HEK293 (cell line): ENCODE measurements at regions not wholly inside any gene's neighbourhood (a gene's known extent, or its start where the extent isn't known, plus 50 kb on each side); places are given as distances from the start of the nearest gene placed in this dataset.

ENCODE experiments used
- CTCF ChIP-seq: fragments of 450-650 bp; formaldehyde crosslinking; IDR thresholded peaks from 2 replicates; pipeline ENCODE4 v1.5.1; 2016; ENCODE audit warnings: missing biosample characterization, missing genetic modification characterization
- GLIS2 ChIP-seq: fragments of 450-650 bp; formaldehyde crosslinking; IDR thresholded peaks from 2 replicates; pipeline ENCODE4 v1.5.1; 2016; ENCODE audit warnings: missing biosample characterization, missing genetic modification characterization
- RBAK ChIP-seq: fragments of 450-650 bp; formaldehyde crosslinking; IDR thresholded peaks from 2 replicates; pipeline ENCODE4 v1.5.1; 2016; ENCODE audit warnings: missing biosample characterization, missing genetic modification characterization
- REST ChIP-seq: fragments of 450-650 bp; formaldehyde crosslinking; IDR thresholded peaks from 2 replicates; pipeline ENCODE4 v1.5.1; 2016; ENCODE audit warnings: missing biosample characterization, missing genetic modification characterization
- SETDB1 ChIP-seq: IDR thresholded peaks from one replicate; pipeline ENCODE4 v1.6.1; 2017; ENCODE audit warnings: mild to moderate bottlenecking, low read length, moderate library complexity, mixed read lengths; ENCODE audit not compliant: insufficient read length
- WT1 ChIP-seq: fragments of 450-650 bp; formaldehyde crosslinking; IDR thresholded peaks from 2 replicates; pipeline ENCODE4 v1.5.1; 2016; ENCODE audit warnings: missing biosample characterization, missing genetic modification characterization
- ZBTB48 ChIP-seq: fragments of 450-650 bp; formaldehyde crosslinking; IDR thresholded peaks from 2 replicates; pipeline ENCODE4 v1.5.1; 2016; ENCODE audit warnings: missing biosample characterization, missing genetic modification characterization
- ZFP41 ChIP-seq: fragments of 450-650 bp; formaldehyde crosslinking; IDR thresholded peaks from 2 replicates; pipeline ENCODE4 v1.5.1; 2016; ENCODE audit warnings: missing biosample characterization, missing genetic modification characterization, borderline replicate concordance
- ZNF121 ChIP-seq: fragments of 450-650 bp; formaldehyde crosslinking; IDR thresholded peaks from 2 replicates; pipeline ENCODE4 v1.5.1; 2016; ENCODE audit warnings: missing biosample characterization, missing genetic modification characterization
- ZNF24 ChIP-seq: fragments of 450-650 bp; formaldehyde crosslinking; IDR thresholded peaks from 2 replicates; pipeline ENCODE4 v1.5.1; 2016; ENCODE audit warnings: missing biosample characterization, missing genetic modification characterization
- ZNF394 ChIP-seq: fragments of 450-650 bp; formaldehyde crosslinking; IDR thresholded peaks from 2 replicates; pipeline ENCODE4 v1.5.1; 2016; ENCODE audit warnings: missing biosample characterization, missing genetic modification characterization, mild to moderate bottlenecking, moderate library complexity, borderline replicate concordance
- ZNF549 ChIP-seq: fragments of 450-650 bp; IDR thresholded peaks from 2 replicates; pipeline ENCODE4 v1.5.1; 2018; ENCODE audit warnings: missing biosample characterization, missing genetic modification characterization, mild to moderate bottlenecking, inconsistent platforms, moderate library complexity

GRCh38 chr1:164921493-164921892 is 362.5 kb downstream of the PBX1 start:
- TF ChIP-seq ZNF121 (tag by site-specific recombination) (no peak), ZNF24 (tag by site-specific recombination) (no peak), ZNF549 (tag by site-specific recombination) (no peak), ZFP41 (tag by site-specific recombination) (no peak), CTCF (no peak), REST (no peak), ZNF394 (tag by site-specific recombination) (no peak), RBAK (tag by site-specific recombination) (no peak), WT1 (no peak), ZBTB48 (tag by site-specific recombination) (no peak), GLIS2 (no peak), SETDB1 (no peak)
